Erythroblast (primary cell): ENCODE measurements at regions not wholly inside any gene's neighbourhood (a gene's known extent, or its start where the extent isn't known, plus 50 kb on each side); places are given as distances from the start of the nearest gene placed in this dataset.

ENCODE experiments used
- GATA1 ChIP-seq: IDR thresholded peaks from 2 replicates; pipeline ENCODE4 v1.6.1; 2011; ENCODE audit warnings: low read depth, mild to moderate bottlenecking, control low read depth, low read length, moderate library complexity
- POLR2A ChIP-seq: IDR thresholded peaks from 2 replicates; pipeline ENCODE4 v1.6.1; 2011; ENCODE audit warnings: mild to moderate bottlenecking, low read length

GRCh38 chr5:106267256-106267655 lies 1403.5 kb downstream of the EFNA5 start:
- TF ChIP-seq POLR2A: no peak
- no peak for TF ChIP-seq GATA1
